Thyroid gland (tissue), 4 donors: ENCODE measurements at regions not wholly inside any gene's neighbourhood (a gene's known extent, or its start where the extent isn't known, plus 50 kb on each side); places are given as distances from the start of the nearest gene placed in this dataset.

Source experiments
- CTCF ChIP-seq, 6 experiments: fragments of 200-600 bp in 3 of 6; fragments of 450-650 bp in 3 of 6; sonication (generic) in 3 of 6; IDR thresholded peaks; one replicate each; pipeline ENCODE4 v1.5.1; 2016 to 2019; ENCODE audit warnings: antibody characterized with exemption in 6 of 6, mild to moderate bottlenecking in 2 of 6, inconsistent platforms in 1 of 6, moderate library complexity in 1 of 6
- POLR2A ChIP-seq, 2 donors: fragments of 450-650 bp; IDR thresholded peaks; one replicate each; pipeline ENCODE4 v1.6.1; 2017; ENCODE audit warnings: antibody characterized with exemption in 2 of 2, mild to moderate bottlenecking in 2 of 2, moderate library complexity in 1 of 2

DNA sequence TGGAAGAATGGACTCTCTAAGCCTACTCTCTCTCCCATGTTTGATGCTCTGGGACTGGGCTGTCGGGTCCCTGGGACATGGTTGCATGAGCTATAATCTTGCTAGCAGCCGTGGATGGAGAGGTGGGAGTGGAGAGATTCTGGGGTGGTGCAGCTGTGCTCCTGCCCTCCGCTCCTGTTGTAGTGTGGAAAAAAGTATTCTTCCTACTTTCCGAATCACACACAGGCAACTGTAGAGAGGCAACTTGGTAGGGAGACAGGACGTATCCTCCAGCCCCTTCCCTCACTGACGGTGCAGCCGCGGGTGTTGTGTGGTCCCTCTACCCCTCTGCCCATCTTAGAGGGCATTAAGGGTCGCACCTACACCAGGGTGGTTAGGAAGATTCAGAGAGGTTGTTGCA is 281.4 kb upstream of the TLE3 start:
- no peak for TF ChIP-seq POLR2A (IDR thresholded peaks at IDR 0.05)
- no peak for TF ChIP-seq CTCF (IDR thresholded peaks at IDR 0.05)
